KMS-11 (cell line): ENCODE measurements at regions not wholly inside any gene's neighbourhood (a gene's known extent, or its start where the extent isn't known, plus 50 kb on each side); places are given as distances from the start of the nearest gene placed in this dataset.

Source experiments
- H2AFZ ChIP-seq: fragments of 200-600 bp; sonication (generic); 2 replicates; pipeline ENCODE4 v1.6.1; 2016; ENCODE audit warnings: antibody characterized with exemption, mixed run types, low read depth
- H3K27ac ChIP-seq: fragments of 200-600 bp; sonication (generic); 2 replicates; pipeline ENCODE4 v1.6.1; 2016; ENCODE audit warnings: mild to moderate bottlenecking, mixed run types
- H3K27me3 ChIP-seq: fragments of 200-600 bp; sonication (generic); 2 replicates; pipeline ENCODE4 v1.6.1; 2017; ENCODE audit warnings: mild to moderate bottlenecking, low read depth, mixed run types, moderate library complexity; ENCODE audit not compliant: insufficient read depth
- H3K36me3 ChIP-seq: fragments of 200-600 bp; sonication (generic); 2 replicates; pipeline ENCODE4 v1.6.1; 2017; ENCODE audit warnings: mild to moderate bottlenecking, mixed run types; ENCODE audit not compliant: insufficient read depth
- H3K4me1 ChIP-seq: fragments of 200-600 bp; sonication (generic); 2 replicates; pipeline ENCODE4 v1.6.1; 2016; ENCODE audit warnings: mild to moderate bottlenecking, low read depth, mixed run types; ENCODE audit not compliant: poor library complexity, severe bottlenecking
- H3K4me2 ChIP-seq: fragments of 200-600 bp; sonication (generic); 2 replicates; pipeline ENCODE4 v1.7.0; 2016; ENCODE audit warnings: mild to moderate bottlenecking, mixed run types
- H3K4me3 ChIP-seq: fragments of 200-600 bp; sonication (generic); IDR thresholded peaks from 2 replicates; pipeline ENCODE4 v1.6.1; 2017; ENCODE audit warnings: low read depth, low read length, mixed read lengths; ENCODE audit not compliant: insufficient read depth
- H3K79me2 ChIP-seq: fragments of 200-600 bp; sonication (generic); 2 replicates; pipeline ENCODE4 v1.6.1; 2016; ENCODE audit warnings: low read depth, mixed run types; ENCODE audit not compliant: insufficient read depth
- H3K9ac ChIP-seq: fragments of 200-600 bp; sonication (generic); 2 replicates; pipeline ENCODE4 v1.6.1; 2016; ENCODE audit warnings: mild to moderate bottlenecking, mixed run types
- H4K20me1 ChIP-seq: fragments of 200-600 bp; sonication (generic); 2 replicates; pipeline ENCODE4 v1.6.1; 2016; ENCODE audit warnings: mild to moderate bottlenecking, mixed run types; ENCODE audit not compliant: insufficient read depth
- CTCF ChIP-seq: fragments of 200-600 bp; sonication (generic); conservative IDR thresholded peaks from 2 replicates; pipeline ENCODE4 v1.6.1; 2017; ENCODE audit warnings: low read depth, mild to moderate bottlenecking, antibody characterized with exemption, low read length, moderate library complexity, mixed read lengths

GRCh38 chr20:60354024-60354580 is 395.9 kb downstream of the CDH26 start:
- no peak for TF ChIP-seq CTCF
- Histone ChIP-seq H3K36me3 (no peaks in the 10 kb centered on the region), H3K4me1 (no peaks in the 10 kb centered on the region), H3K27me3 (no peaks in the 10 kb centered on the region), H3K4me3 (no peak overlapping the region), H3K79me2 (no peaks in the 10 kb centered on the region), H3K27ac (no peak overlapping the region), H2AFZ (no peak overlapping the region), H4K20me1 (no peaks in the 10 kb centered on the region), H3K9ac (no peak overlapping the region), H3K4me2 (no peak overlapping the region)

GRCh38 chr20:60358101-60358500 is 399.9 kb downstream of the CDH26 start:
- Histone ChIP-seq H3K27me3 (no peaks in the 10 kb centered on the region), H3K9ac (no peak overlapping the region), H4K20me1 (no peaks in the 10 kb centered on the region), H3K4me1 (no peaks in the 10 kb centered on the region), H3K4me2 (no peak overlapping the region), H3K4me3 (no peak overlapping the region), H3K27ac (no peak overlapping the region), H3K79me2 (no peaks in the 10 kb centered on the region), H2AFZ (no peak overlapping the region), H3K36me3 (no peaks in the 10 kb centered on the region)
- no peak for TF ChIP-seq CTCF

- H3K27ac ChIP-seq, result no peak overlapping the region
- no peaks in the 10 kb centered on the region for H3K4me1 ChIP-seq
- no peak overlapping the region for H3K9ac ChIP-seq
- H3K79me2 ChIP-seq, result no peaks in the 10 kb centered on the region
- H3K27me3 ChIP-seq, result no peaks in the 10 kb centered on the region
- H3K4me3 ChIP-seq, result no peak overlapping the region
- no peak overlapping the region for H3K4me2 ChIP-seq
- no peak overlapping the region for H2AFZ ChIP-seq
- TF ChIP-seq CTCF, result no peak
- no peaks in the 10 kb centered on the region for H4K20me1 ChIP-seq
- H3K36me3 ChIP-seq, result no peaks in the 10 kb centered on the region
These were observed 400.8 kb downstream of the CDH26 start for GRCh38 chr20:60359010-60359409.

GRCh38 chr20:60361761-60362395 is 403.7 kb downstream of the CDH26 start:
- Histone ChIP-seq H3K36me3 (no peaks in the 10 kb centered on the region), H3K9ac (no peak overlapping the region), H4K20me1 (no peaks in the 10 kb centered on the region), H3K4me1 (no peaks in the 10 kb centered on the region), H3K27me3 (no peaks in the 10 kb centered on the region), H3K4me2 (no peak overlapping the region), H3K4me3 (no peak overlapping the region), H2AFZ (no peak overlapping the region), H3K79me2 (no peaks in the 10 kb centered on the region), H3K27ac (no peak overlapping the region)
- TF ChIP-seq CTCF, result no peak
